HepG2 (cell line): ENCODE measurements at regions not wholly inside any gene's neighbourhood (a gene's known extent, or its start where the extent isn't known, plus 50 kb on each side); places are given as distances from the start of the nearest gene placed in this dataset.

Source experiments
- ATAC-seq: fragments of 200-7000 bp; cut with Tn5 transposase; 3 replicates; pipeline ENCODE4 v1.9.1; 2020; ENCODE audit warnings: mild to moderate bottlenecking, moderate library complexity
- BruUV-seq: library from RNA; stranded (reverse); fragments of 400-500 nt; replicated peaks from 2 replicates; lab custom pipeline; 2021; lab: Mats Ljungman, UMichigan
- CTCF ChIA-PET: fragments of 300-600 bp; formaldehyde crosslinking; extraction: SDS; loops from one replicate; lab custom pipeline; 2021; ENCODE audit warnings: low total read pairs, inconsistent platforms, low intra/inter-chr PET ratio; lab: Yijun Ruan, JAX
- POLR2A ChIA-PET: fragments of 350-600 bp; sonication (Branson Sonifier 250); formaldehyde crosslinking; loops from one replicate; lab custom pipeline; 2020; ENCODE audit warnings: antibody characterized with exemption, inconsistent platforms; lab: Yijun Ruan, JAX
- DNase-seq: peaks from one replicate; pipeline ENCODE4 v3.0.0-alpha.2; 2015; ENCODE audit warnings: low spot score
- FAIRE-seq: peaks from 3 replicates; lab custom pipeline; 2011; peaks lifted over from hg19 to GRCh38; lab: Jason Lieb, UNC
- H2AFZ ChIP-seq: one replicate; pipeline ENCODE4 v1.6.1; 2011; ENCODE audit warnings: low read length, inconsistent platforms
- H3K27ac ChIP-seq: fragments of 300-600 bp; 3 replicates; pipeline ENCODE4 v1.8.0; 2011; ENCODE audit warnings: mixed run types, mild to moderate bottlenecking, mixed read lengths, low read length, inconsistent platforms; ENCODE audit not compliant: insufficient read depth; ENCODE audit errors: extremely low read length
- H3K27me3 ChIP-seq, 2 experiments: fragments of 200-600 bp in 1 of 2; 2 replicates in 1 of 2; 3 replicates in 1 of 2; pipeline versions ENCODE4 v1.6.0 to v1.8.0; 2011; ENCODE audit warnings: low read length in 2 of 2, mild to moderate bottlenecking in 2 of 2, moderate library complexity in 2 of 2, inconsistent platforms in 1 of 2; ENCODE audit not compliant: insufficient read depth in 2 of 2, control insufficient read depth in 1 of 2
- H3K36me3 ChIP-seq, 2 experiments: fragments of 200-600 bp in 1 of 2; replicated peaks in 1 of 2; 2 replicates in 1 of 2; 3 replicates in 1 of 2; pipeline versions ENCODE4 v1.5.1 to v1.8.0; 2011; ENCODE audit warnings: low read length in 2 of 2, inconsistent platforms in 1 of 2; ENCODE audit not compliant: insufficient read depth in 2 of 2, control insufficient read depth in 1 of 2
- H3K4me1 ChIP-seq: 2 replicates; pipeline ENCODE4 v1.5.1; 2012; ENCODE audit warnings: low read length, inconsistent platforms; ENCODE audit not compliant: insufficient read depth
- H3K4me2 ChIP-seq: 2 replicates; pipeline ENCODE4 v1.6.0; 2011; ENCODE audit warnings: low read depth, low read length, inconsistent platforms
- H3K4me3 ChIP-seq, 3 experiments: fragments of 200-600 bp in 1 of 3; sonication (generic), shearing (Covaris generic) in 1 of 3; replicated peaks in 1 of 3; 2 replicates each; pipeline ENCODE4 v1.5.1; 2011 to 2016; ENCODE audit warnings: low read length in 3 of 3, inconsistent platforms in 2 of 3, low read depth in 2 of 3, mild to moderate bottlenecking in 2 of 3, control low read depth in 1 of 3, mixed read lengths in 1 of 3; ENCODE audit not compliant: insufficient read depth in 1 of 3
- H3K79me2 ChIP-seq: one replicate; pipeline ENCODE4 v1.6.1; 2011; ENCODE audit warnings: low read length, inconsistent platforms; ENCODE audit not compliant: insufficient read depth
- H3K9ac ChIP-seq: 2 replicates; pipeline ENCODE4 v1.6.0; 2011; ENCODE audit warnings: mild to moderate bottlenecking, low read depth, low read length, inconsistent platforms; ENCODE audit not compliant: insufficient read depth
- H3K9me3 ChIP-seq: 2 replicates; pipeline ENCODE4 v1.5.1; 2012; ENCODE audit warnings: mild to moderate bottlenecking, low read length
- H4K20me1 ChIP-seq: 2 replicates; pipeline ENCODE4 v1.6.0; 2011; ENCODE audit warnings: inconsistent platforms, mild to moderate bottlenecking, low read length, moderate library complexity; ENCODE audit not compliant: insufficient read depth
- AGO2 ChIP-seq: fragments of 200-400 bp; formaldehyde crosslinking; optimal IDR thresholded peaks from 2 replicates; pipeline ENCODE3; 2017; ENCODE audit warnings: mild to moderate bottlenecking, low read depth, low read length, moderate library complexity
- ELF1 ChIP-seq: sonication (generic); formaldehyde crosslinking; IDR thresholded peaks from 2 replicates; pipeline ENCODE4 v1.4.0; 2020; ENCODE audit warnings: missing genetic modification reagents
- HNF1A ChIP-seq, 2 experiments: sonication (generic) in 1 of 2; formaldehyde crosslinking in 1 of 2; IDR thresholded peaks; 2 replicates each; pipeline versions ENCODE4 v1.4.0 to v1.6.1; 2016 to 2020; ENCODE audit warnings: borderline replicate concordance in 1 of 2, low read depth in 1 of 2, mild to moderate bottlenecking in 1 of 2, missing genetic modification reagents in 1 of 2
- ZNF780A ChIP-seq: sonication (generic); formaldehyde crosslinking; IDR thresholded peaks from 2 replicates; pipeline ENCODE4 v1.8.0; 2022; ENCODE audit warnings: mild to moderate bottlenecking, missing genetic modification reagents, moderate library complexity
- ZZZ3 ChIP-seq: sonication (generic); formaldehyde crosslinking; IDR thresholded peaks from 2 replicates; pipeline ENCODE4 v1.4.0; 2020; ENCODE audit warnings: missing genetic modification reagents, mild to moderate bottlenecking, borderline replicate concordance
- WGBS: methylation state at CpG from one replicate; pipeline ENCODE4 v1.1.6; 2017; ENCODE audit warnings: low lambda C conversion rate; 5-methylcytosine and 5-hydroxymethylcytosine counted together
- in situ Hi-C: cut with HindIII; loops from 2 replicates; pipeline ENCODE4 v1.10.0; 2017; ENCODE audit warnings: low pct_unique_long_range_greater_than_20kb; ENCODE audit not compliant: extremely low pct_ligation_motif_present
- intact Hi-C: fragments of 100-400 bp; cut with micrococcal nuclease; formaldehyde crosslinking; loops from one replicate; pipeline ENCODE4 v1.10.0; 2022; ENCODE audit not compliant: unreplicated experiment

GRCh38 chr1:209158851-209159250 is 424.7 kb upstream of the CAMK1G start:
- Histone ChIP-seq H3K4me2 (no peak overlapping the region), H3K4me3 (no peak overlapping the region), H3K9ac (no peak overlapping the region), H2AFZ (no peak overlapping the region), H3K27me3 (no peaks in the 10 kb centered on the region), H3K27ac (no peak overlapping the region), H3K79me2 (no peaks in the 10 kb centered on the region), H4K20me1 (no peaks in the 10 kb centered on the region), H3K9me3 (peaks cover 19% of the 10 kb centered on the region), H3K36me3 (no peaks in the 10 kb centered on the region), H3K4me1 (no peaks in the 10 kb centered on the region)
- ChIA-PET POLR2A (no interaction called here), CTCF (no interaction called here)
- DNase-seq, result no peak
- no TSS peak for BruUV-seq
- no peak for FAIRE-seq
- 0% methylated on average over 1 of the region's 1 CpG for WGBS
- no peak for ATAC-seq
- in situ Hi-C loops, result no loop called here
- intact Hi-C loops, result no loop called here
- TF ChIP-seq ZZZ3 (CRISPR knock-in tag), result no peak
- no peak for TF ChIP-seq ZNF780A (CRISPR knock-in tag)
- TF ChIP-seq ELF1, result no peak
- no peak for TF ChIP-seq AGO2
- TF ChIP-seq HNF1A (IDR thresholded peaks at IDR 0.05; ENCODE audit: low read depth), result no peak
- TF ChIP-seq HNF1A (CRISPR knock-in tag; IDR thresholded peaks at IDR 0.05; ENCODE audit: borderline replicate concordance), result no peak
